ENCODE measurements at regions not wholly inside any gene's neighbourhood (a gene's known extent, or its start where the extent isn't known, plus 50 kb on each side); places are given as distances from the start of the nearest gene placed in this dataset.

DNA sequence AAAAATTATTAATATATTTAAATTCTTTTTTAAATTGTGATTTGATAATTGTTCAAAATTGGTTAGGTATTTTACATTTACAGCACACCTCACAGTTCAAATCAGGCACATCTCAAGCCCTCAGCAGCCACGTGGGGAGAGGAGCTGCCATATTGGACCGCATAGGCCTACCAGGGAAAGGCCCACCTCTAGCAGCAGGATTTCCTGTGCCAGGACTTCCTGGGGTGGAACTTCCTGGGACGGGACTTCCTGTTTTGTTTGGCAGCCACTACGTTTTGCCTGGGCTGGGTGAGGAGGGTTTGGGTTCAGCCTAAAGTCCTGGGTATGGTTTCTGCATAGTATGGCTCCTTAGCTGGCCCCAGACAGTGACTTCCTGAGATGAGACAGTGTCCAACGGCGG, 298.5 kb upstream of the FOXF1 start:
- TF ChIP-seq, protein P1, sequence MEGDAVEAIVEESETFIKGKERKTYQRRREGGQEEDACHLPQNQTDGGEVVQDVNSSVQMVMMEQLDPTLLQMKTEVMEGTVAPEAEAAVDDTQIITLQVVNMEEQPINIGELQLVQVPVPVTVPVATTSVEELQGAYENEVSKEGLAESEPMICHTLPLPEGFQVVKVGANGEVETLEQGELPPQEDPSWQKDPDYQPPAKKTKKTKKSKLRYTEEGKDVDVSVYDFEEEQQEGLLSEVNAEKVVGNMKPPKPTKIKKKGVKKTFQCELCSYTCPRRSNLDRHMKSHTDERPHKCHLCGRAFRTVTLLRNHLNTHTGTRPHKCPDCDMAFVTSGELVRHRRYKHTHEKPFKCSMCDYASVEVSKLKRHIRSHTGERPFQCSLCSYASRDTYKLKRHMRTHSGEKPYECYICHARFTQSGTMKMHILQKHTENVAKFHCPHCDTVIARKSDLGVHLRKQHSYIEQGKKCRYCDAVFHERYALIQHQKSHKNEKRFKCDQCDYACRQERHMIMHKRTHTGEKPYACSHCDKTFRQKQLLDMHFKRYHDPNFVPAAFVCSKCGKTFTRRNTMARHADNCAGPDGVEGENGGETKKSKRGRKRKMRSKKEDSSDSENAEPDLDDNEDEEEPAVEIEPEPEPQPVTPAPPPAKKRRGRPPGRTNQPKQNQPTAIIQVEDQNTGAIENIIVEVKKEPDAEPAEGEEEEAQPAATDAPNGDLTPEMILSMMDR (IDR thresholded peaks at IDR 0.05; ENCODE audit: insufficient read depth, low read length, missing control alignments): no peak
- ChIA-PET CTCF (no interaction called here), POLR2A (no interaction called here)
- DNase-seq (ENCODE audit: low read depth, low spot score): no peak
- no peak overlapping the region for H3K4me3 ChIP-seq (ENCODE audit: low read depth, low read length)

DNA sequence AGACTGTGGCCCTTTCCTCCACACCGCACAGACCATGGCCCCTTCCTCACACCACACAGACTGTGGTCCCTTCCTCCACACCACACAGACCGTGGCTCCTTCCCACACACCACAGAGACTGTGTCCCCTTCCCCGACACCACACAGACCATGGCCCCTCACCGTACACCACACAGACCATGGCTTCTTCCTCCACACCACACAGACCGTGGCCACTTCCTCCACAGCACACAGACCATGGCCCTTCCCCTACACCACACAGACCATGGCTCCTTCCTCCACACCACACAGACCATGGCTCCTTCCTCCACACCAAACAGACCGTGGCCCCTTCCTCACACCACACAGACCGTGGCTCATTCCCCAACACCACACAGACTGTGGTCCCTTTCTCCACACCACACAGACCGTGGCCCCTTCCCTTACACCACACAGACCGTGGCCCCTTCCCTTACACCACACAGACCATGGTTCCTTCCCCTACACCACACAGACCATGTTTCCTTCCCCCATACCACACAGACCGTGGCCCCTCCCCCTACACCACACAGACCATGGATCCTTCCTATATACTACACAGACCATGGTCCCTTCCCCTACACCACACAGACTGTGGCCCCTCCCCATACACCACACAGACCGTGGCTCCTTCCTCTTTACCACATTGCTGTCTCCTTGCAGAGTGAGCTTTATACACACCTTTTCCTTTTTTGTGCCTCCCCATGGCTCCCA, 297.5 kb upstream of the FOXF1 start:
- TF ChIP-seq, protein P1 (IDR thresholded peaks at IDR 0.05; ENCODE audit: insufficient read depth, low read length, missing control alignments): no peak
- ChIA-PET CTCF (interaction anchor here (0.8 to 1.5 kb wide), 2 partner anchors 297 to 307 kb away, joined by 3 to 4 read pairs; partner anchors contain the start of gene FOXF1), POLR2A (no interaction called here)
- no peak overlapping the region for H3K4me3 ChIP-seq (ENCODE audit: low read depth, low read length)
- no peak for DNase-seq (ENCODE audit: low read depth, low spot score)

DNA sequence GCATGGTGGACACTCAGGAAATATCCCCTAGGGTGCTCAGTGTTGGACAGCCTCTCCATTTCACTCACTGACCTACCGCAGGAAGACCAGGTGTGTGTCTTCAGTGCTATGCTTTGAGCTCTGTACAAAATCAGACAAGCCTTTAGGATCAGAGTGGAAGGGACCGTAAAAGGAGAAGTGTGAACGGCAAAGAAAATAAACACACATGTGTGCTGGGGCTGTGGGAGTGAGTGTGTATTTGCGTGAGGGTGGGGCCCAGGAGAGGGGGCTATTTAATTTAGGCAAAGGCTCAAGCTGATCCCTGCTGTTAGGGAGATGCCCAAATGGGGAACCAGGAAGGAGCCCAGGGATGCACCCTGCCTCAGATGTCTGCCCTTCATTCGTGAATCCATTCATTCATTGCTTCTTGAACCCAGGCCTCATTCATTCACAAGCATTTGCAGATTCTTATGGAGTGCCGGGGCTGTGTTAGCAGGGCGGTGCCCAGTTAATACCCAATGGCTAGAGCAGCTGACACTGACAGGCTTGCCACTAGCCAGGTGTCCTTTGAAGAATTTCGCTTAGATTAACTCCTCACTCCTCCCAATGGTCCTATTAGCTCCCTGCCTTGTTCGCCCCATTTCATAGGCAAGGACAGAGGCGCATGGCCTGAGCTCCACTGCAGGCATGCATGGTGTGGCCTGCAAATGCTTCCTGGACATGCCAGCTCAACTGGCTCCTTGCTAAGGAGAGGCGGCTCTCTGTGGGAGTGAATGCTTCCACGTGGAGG, 296.7 kb upstream of the FOXF1 start:
- no peak overlapping the region for H3K4me3 ChIP-seq (ENCODE audit: low read depth, low read length)
- no peak for DNase-seq (ENCODE audit: low read depth, low spot score)
- CTCF ChIA-PET: interaction anchor here (0.8 to 1.5 kb wide), 2 partner anchors 297 to 306 kb away, joined by 3 to 4 read pairs; partner anchors contain the start of gene FOXF1
- POLR2A ChIA-PET: no interaction called here
- TF ChIP-seq, protein P1 (IDR thresholded peaks at IDR 0.05; ENCODE audit: insufficient read depth, low read length, missing control alignments): no peak

DNA sequence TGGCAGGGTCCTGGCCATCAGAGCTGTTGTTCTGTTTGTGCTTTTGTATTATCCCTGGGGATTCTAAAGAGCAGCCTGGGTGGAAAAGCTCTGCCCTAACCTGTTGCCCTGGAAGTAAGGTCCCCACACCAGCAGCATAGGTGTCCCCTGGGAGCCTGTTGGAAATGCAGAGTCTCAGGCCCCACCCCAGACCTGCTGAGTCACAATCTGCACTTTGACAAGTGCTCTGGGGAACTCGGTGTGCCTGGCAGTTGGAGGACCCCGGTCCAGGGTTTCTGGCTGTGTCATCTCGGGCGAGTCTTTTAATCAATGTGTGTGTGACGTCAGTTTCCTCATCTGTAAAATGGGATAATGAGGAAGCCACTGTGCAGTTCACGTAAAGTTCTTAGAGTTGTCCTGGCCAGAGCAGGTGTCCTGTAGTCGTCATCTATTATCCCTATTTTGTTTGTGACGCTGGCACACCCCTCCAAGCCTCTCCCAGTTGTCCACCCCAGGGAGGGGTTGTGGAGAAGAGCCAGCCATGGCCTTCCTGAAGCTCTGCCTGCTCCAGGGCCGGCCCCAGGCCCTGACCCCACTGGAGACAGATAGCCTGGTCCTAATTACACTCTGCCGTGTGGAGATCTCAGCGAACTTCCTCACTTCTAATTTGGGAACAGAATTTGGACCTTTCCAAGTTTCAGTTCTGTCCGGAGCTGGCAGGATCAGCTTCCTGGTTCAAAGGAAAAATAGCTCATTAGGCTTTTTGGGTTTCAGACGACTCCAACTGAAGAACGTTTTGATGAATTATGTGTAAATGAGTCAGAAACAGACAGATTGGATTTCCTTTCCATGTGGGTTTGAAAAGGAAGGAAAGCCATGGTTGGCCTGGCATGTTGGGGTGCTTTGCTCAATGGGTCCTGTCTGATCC, 295.7 kb upstream of the FOXF1 start:
- POLR2A ChIA-PET: no interaction called here
- CTCF ChIA-PET: interaction anchor here (0.6 to 1.5 kb wide), 4 partner anchors 16 to 390 kb away, joined by 3 to 4 read pairs (median 3); no protein-coding TSS in a partner anchor
- no peak overlapping the region for H3K4me3 ChIP-seq (ENCODE audit: low read depth, low read length)
- DNase-seq (ENCODE audit: low read depth, low spot score): no peak
- TF ChIP-seq, protein P1 (IDR thresholded peaks at IDR 0.05; ENCODE audit: insufficient read depth, low read length, missing control alignments): no peak

DNA sequence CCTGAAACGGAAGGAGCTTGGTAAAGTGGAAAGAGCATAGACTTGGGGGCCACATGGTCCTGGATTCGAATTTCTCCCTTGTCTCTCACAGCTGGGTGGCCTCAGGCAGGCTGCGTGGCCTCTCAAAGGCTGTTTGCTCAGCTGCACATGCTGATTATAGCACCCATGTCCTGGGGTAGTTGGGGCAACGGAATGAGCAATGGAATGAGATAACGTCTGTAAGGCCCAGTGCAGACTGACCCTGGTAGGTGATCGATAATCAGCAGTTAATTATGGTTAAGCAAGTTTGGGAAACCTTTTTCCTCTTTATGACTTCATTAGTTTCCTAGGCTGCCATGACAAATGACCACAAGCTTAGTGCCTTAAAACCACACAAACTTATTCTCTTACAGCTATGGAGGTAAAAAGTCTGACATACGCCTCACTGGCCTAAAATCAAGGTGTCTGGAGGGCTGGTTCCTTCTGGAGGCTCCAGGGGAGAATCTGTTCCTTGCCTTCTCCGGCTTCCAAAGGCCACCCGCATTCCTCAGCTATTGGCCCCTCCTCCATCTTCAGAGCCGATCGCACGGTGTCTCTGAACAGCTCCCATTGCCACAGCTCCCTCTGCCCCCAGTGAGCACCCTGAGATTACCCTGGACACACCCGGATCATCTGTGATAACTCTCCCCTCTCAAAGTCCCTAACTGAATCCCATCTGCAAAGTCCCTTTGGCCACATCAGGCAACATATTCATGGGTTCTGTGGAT, 294.9 kb upstream of the FOXF1 start:
- H3K4me3 ChIP-seq (ENCODE audit: low read depth, low read length): no peak overlapping the region
- CTCF ChIA-PET: interaction anchor here (0.6 to 1.2 kb wide), 2 partner anchors 17 to 145 kb away, joined by 3 read pairs; no protein-coding TSS in a partner anchor
- no peak for DNase-seq (ENCODE audit: low read depth, low spot score)
- POLR2A ChIA-PET: no interaction called here
- TF ChIP-seq, protein P1 (IDR thresholded peaks at IDR 0.05; ENCODE audit: insufficient read depth, low read length, missing control alignments): no peak

Measured in AG04449 (cell line).